ENCODE measurements at regions not wholly inside any gene's neighbourhood (a gene's known extent, or its start where the extent isn't known, plus 50 kb on each side); places are given as distances from the start of the nearest gene placed in this dataset.

- DNase-seq (ENCODE audit: low spot score) = peak; percentile 56
Measured at GRCh38 chr21:39022863-39023693, 160.2 kb downstream of the PSMG1 start.

- DNase-seq (ENCODE audit: low spot score) = no peak
Measured at GRCh38 chr21:39022466-39022862, 160.8 kb downstream of the PSMG1 start.

GRCh38 chr21:39022035-39022434 lies 161.2 kb downstream of the PSMG1 start:
- DNase-seq (ENCODE audit: low spot score) = no peak

GRCh38 chr21:39021478-39021832 lies 161.8 kb downstream of the PSMG1 start:
- DNase-seq (ENCODE audit: low spot score) = no peak

GRCh38 chr21:39020751-39021477 lies 162.3 kb downstream of the PSMG1 start:
- no peak for DNase-seq (ENCODE audit: low spot score)

- no peak for DNase-seq (ENCODE audit: low spot score)
Measured at GRCh38 chr21:39018730-39019129, 164.5 kb downstream of the PSMG1 start.

- no peak for DNase-seq (ENCODE audit: low spot score)
Measured at GRCh38 chr21:39016740-39017315, 166.4 kb downstream of the PSMG1 start.

GRCh38 chr21:39014747-39015146 lies 168.5 kb downstream of the PSMG1 start:
- no peak for DNase-seq (ENCODE audit: low spot score)

GRCh38 chr21:39012326-39013230 lies 170.7 kb downstream of the PSMG1 start:
- no peak for DNase-seq (ENCODE audit: low spot score)

GRCh38 chr21:39011911-39012310 lies 171.3 kb downstream of the PSMG1 start:
- DNase-seq (ENCODE audit: low spot score) = no peak

GRCh38 chr21:39010629-39011404 lies 172.4 kb downstream of the PSMG1 start:
- no peak for DNase-seq (ENCODE audit: low spot score)

- DNase-seq (ENCODE audit: low spot score) = no peak
Measured at GRCh38 chr21:39009587-39010225, 173.5 kb downstream of the PSMG1 start.

GRCh38 chr21:39007985-39008384 lies 175.3 kb downstream of the PSMG1 start:
- DNase-seq (ENCODE audit: low spot score) = no peak

- DNase-seq (ENCODE audit: low spot score) = no peak
Measured at GRCh38 chr21:39007532-39007931, 175.7 kb downstream of the PSMG1 start.

GRCh38 chr21:39006571-39007311 lies 176.5 kb downstream of the PSMG1 start:
- DNase-seq (ENCODE audit: low spot score) = no peak

GRCh38 chr21:39005502-39005787 lies 177.8 kb downstream of the PSMG1 start:
- DNase-seq (ENCODE audit: low spot score) = no peak

GRCh38 chr21:39004634-39005501 lies 178.4 kb downstream of the PSMG1 start:
- DNase-seq (ENCODE audit: low spot score) = no peak

- DNase-seq (ENCODE audit: low spot score) = no peak
Measured at GRCh38 chr21:39003982-39004633, 179.1 kb downstream of the PSMG1 start.

GRCh38 chr21:39001341-39001740 lies 181.9 kb downstream of the PSMG1 start:
- no peak for DNase-seq (ENCODE audit: low spot score)

Data from LoVo (cell line).